Memory B cell (primary cell): ENCODE measurements at regions not wholly inside any gene's neighbourhood (a gene's known extent, or its start where the extent isn't known, plus 50 kb on each side); places are given as distances from the start of the nearest gene placed in this dataset.
"Not testable (repeated sequence)": the region's sequence is repeated elsewhere in the genome, so short reads cannot be mapped to it uniquely, and the experiment has no call there.

Source experiments
- ATAC-seq: fragments of 150-1000 bp; cut with Tn5 transposase; 2 replicates; pipeline ENCODE4 v1.10.0; 2021; ENCODE audit warnings: low read depth, mild to moderate bottlenecking, moderate library complexity
- DNase-seq, 2 donors: peaks; one replicate each; pipeline ENCODE4 v3.0.0; 2022; ENCODE audit warnings: low spot score in 2 of 2
- H3K27ac Mint-ChIP-seq: one replicate; pipeline ENCODE4 v1.8.0; 2022; ENCODE audit warnings: mild to moderate bottlenecking, moderate library complexity, mixed read lengths
- H3K27me3 Mint-ChIP-seq: one replicate; pipeline ENCODE4 v1.8.0; 2022; ENCODE audit warnings: mixed read lengths
- H3K36me3 Mint-ChIP-seq: one replicate; pipeline ENCODE4 v1.8.0; 2022; ENCODE audit warnings: mild to moderate bottlenecking, mixed read lengths
- H3K4me1 Mint-ChIP-seq: one replicate; pipeline ENCODE4 v1.8.0; 2022; ENCODE audit warnings: mixed read lengths
- H3K4me3 Mint-ChIP-seq: one replicate; pipeline ENCODE4 v1.8.0; 2022; ENCODE audit warnings: mild to moderate bottlenecking, moderate library complexity, mixed read lengths
- H3K9me3 Mint-ChIP-seq: one replicate; pipeline ENCODE4 v1.8.0; 2022; ENCODE audit warnings: mixed read lengths

GRCh38 chr13:90715485-90715884 lies 632.0 kb upstream of the MIR17HG start:
- DNase-seq (no peak), ATAC-seq (no peak)
- Mint-ChIP-seq H3K27ac (no peak overlapping the region), H3K4me1 (no peaks in the 10 kb centered on the region), H3K36me3 (no peaks in the 10 kb centered on the region), H3K4me3 (no peak overlapping the region), H3K27me3 (no peaks in the 10 kb centered on the region), H3K9me3 (peaks cover 7% of the 10 kb centered on the region)

- H3K4me1 Mint-ChIP-seq, result no peaks in the 10 kb centered on the region
- H3K27me3 Mint-ChIP-seq, result no peaks in the 10 kb centered on the region
- H3K36me3 Mint-ChIP-seq, result no peaks in the 10 kb centered on the region
- H3K4me3 Mint-ChIP-seq, result no peak overlapping the region
- ATAC-seq (no peak), DNase-seq (no peak)
- H3K9me3 Mint-ChIP-seq, result peaks cover 10% of the 10 kb centered on the region
- H3K27ac Mint-ChIP-seq, result no peak overlapping the region
These were observed 630.0 kb upstream of the MIR17HG start for GRCh38 chr13:90717451-90717936.

DNA sequence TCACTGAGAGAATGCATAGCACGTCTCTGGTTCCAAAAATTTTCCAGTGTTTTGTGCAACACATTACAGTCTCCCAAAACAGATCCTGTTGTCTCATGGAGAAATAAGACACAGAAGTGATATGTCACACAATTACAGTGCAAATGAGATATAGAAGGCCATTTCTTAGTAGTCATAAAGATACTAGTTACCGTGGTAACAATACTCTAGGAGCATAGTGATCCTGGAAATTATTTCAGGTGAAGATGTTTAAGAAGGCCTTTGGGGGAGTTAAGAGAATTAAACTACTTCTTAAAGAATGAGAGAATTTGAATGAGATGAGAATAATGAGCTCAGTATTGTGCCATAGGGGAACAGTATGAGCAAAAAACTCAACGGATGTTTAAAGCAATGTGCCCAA lies 628.0 kb upstream of the MIR17HG start:
- ATAC-seq (no peak), DNase-seq (no peak)
- no peak overlapping the region for H3K4me3 Mint-ChIP-seq
- peaks cover 7% of the 10 kb centered on the region for H3K9me3 Mint-ChIP-seq
- no peaks in the 10 kb centered on the region for H3K4me1 Mint-ChIP-seq
- H3K27ac Mint-ChIP-seq, result no peak overlapping the region
- no peaks in the 10 kb centered on the region for H3K27me3 Mint-ChIP-seq
- H3K36me3 Mint-ChIP-seq, result no peaks in the 10 kb centered on the region

DNA sequence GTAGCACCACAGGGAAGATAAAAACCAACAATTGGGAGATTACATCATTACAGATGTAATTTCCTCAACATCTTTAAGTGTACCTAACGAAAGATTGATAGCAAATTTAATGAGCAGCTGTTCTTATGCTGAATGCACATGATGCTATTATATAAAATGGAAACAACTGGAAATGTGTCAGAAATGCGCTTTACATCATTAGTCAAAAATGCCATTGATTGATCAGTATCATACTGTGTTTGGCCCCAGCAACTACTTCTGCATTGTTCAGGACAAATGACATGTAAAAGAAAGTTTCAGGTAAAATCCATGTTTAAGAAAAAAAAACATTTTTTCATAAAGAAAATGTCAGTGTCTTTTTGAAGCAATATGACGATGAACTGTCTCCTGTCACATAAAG lies 625.5 kb upstream of the MIR17HG start:
- H3K27ac Mint-ChIP-seq, result no peak overlapping the region
- H3K27me3 Mint-ChIP-seq, result no peaks in the 10 kb centered on the region
- H3K9me3 Mint-ChIP-seq, result peaks cover 5% of the 10 kb centered on the region
- ATAC-seq (no peak), DNase-seq (no peak)
- no peaks in the 10 kb centered on the region for H3K36me3 Mint-ChIP-seq
- H3K4me1 Mint-ChIP-seq, result no peaks in the 10 kb centered on the region
- H3K4me3 Mint-ChIP-seq, result no peak overlapping the region

GRCh38 chr13:90723381-90723780 lies 624.1 kb upstream of the MIR17HG start:
- Mint-ChIP-seq H3K27ac (no peak overlapping the region), H3K36me3 (no peaks in the 10 kb centered on the region), H3K4me1 (no peaks in the 10 kb centered on the region), H3K4me3 (no peak overlapping the region), H3K9me3 (peaks cover 7% of the 10 kb centered on the region), H3K27me3 (no peaks in the 10 kb centered on the region)
- ATAC-seq, result no peak
- DNase-seq, result no peak

DNA sequence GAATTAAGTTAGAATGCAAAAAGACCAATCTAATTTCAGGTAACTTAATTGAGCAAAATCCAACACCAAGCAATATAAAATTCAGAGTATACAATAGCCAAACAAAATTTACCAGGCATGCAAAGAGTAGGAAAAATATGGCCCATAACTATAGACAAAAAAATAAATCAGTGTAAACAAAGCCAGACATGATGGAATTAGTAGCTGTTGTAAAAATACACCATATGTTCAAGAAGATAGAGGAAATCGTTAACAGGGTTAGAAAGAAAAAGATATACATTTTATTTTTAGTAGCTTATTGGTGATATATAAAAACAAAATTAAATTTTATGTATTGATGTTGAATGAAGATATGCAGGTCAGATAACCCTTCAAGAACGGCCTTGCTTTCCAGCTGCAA lies 621.1 kb upstream of the MIR17HG start:
- Mint-ChIP-seq H3K4me1 (no peaks in the 10 kb centered on the region), H3K4me3 (no peak overlapping the region), H3K36me3 (no peaks in the 10 kb centered on the region), H3K9me3 (peaks cover 8% of the 10 kb centered on the region), H3K27me3 (no peaks in the 10 kb centered on the region), H3K27ac (no peak overlapping the region)
- ATAC-seq (no peak), DNase-seq (no peak)

DNA sequence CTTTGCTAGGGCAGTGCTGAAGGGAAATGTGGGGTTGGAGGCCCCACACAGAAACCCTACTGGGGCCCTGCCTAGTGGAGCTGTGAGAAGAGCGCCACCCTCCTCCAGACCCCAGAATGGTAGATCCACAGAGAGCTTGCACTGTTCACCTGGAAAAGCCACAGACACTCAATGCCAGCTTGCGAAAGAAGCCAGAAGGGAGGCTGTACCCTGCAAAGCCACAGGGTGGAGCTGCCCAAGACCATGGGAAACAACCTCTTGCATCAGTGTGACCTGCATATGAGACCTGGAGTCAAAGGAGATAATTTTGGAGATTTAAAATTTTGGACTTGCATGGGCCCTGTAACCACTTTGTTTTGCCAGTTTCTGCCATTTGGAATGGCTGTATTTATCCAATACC lies 615.4 kb upstream of the MIR17HG start:
- no peak for ATAC-seq
- peaks cover 14% of the 10 kb centered on the region for H3K9me3 Mint-ChIP-seq
- no peaks in the 10 kb centered on the region for H3K36me3 Mint-ChIP-seq
- DNase-seq, result no peak
- H3K4me1 Mint-ChIP-seq, result no peaks in the 10 kb centered on the region
- H3K27me3 Mint-ChIP-seq, result no peaks in the 10 kb centered on the region
- H3K4me3 Mint-ChIP-seq, result no peak overlapping the region
- no peak overlapping the region for H3K27ac Mint-ChIP-seq

DNA sequence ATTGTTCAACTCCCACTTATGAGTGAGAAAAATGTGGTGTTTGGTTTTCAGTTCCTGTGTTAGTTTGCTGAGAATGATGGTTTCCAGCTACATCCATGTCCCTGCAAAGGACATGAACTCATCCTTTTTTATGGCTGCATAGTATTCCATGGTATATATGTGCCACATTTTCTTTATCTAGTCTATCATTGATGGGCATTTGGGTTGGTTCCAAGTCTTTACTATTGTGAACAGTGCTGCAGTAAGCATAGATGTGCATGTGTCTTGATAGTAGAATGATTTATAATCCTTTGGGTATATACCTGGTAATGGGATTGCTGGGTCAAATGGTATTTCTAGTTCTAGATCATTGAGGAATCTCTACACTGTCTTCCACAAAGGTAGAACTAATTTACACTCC lies 613.0 kb upstream of the MIR17HG start:
- H3K27me3 Mint-ChIP-seq, ATAC-seq, H3K4me1 Mint-ChIP-seq, H3K36me3 Mint-ChIP-seq, DNase-seq, H3K4me3 Mint-ChIP-seq, H3K27ac Mint-ChIP-seq: not testable (repeated sequence)
- H3K9me3 Mint-ChIP-seq, result peaks cover 12% of the 10 kb centered on the region

DNA sequence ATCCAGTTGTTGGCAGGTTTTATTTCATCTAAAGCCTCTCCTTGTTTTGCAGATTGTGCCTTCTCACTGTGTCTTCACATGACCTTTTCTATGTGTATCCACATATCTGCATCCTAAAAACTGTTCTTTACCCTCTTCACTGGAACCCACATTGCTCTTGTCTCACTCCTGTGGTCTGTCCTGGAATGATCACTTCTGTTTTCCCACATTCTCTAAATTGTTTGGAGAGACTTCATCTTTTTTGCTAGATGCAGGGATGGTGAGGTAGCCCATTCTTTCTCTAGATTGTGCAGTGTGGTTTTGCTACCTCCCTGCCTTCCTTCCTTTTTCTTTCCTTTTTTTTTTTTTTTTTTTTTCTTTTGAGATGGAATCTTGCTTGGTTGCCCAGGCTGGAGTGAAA lies 608.6 kb upstream of the MIR17HG start:
- Mint-ChIP-seq H3K4me1 (no peaks in the 10 kb centered on the region), H3K4me3 (no peak overlapping the region), H3K27me3 (no peaks in the 10 kb centered on the region), H3K36me3 (no peaks in the 10 kb centered on the region), H3K9me3 (peaks cover 8% of the 10 kb centered on the region), H3K27ac (no peak overlapping the region)
- ATAC-seq (no peak), DNase-seq (no peak)

DNA sequence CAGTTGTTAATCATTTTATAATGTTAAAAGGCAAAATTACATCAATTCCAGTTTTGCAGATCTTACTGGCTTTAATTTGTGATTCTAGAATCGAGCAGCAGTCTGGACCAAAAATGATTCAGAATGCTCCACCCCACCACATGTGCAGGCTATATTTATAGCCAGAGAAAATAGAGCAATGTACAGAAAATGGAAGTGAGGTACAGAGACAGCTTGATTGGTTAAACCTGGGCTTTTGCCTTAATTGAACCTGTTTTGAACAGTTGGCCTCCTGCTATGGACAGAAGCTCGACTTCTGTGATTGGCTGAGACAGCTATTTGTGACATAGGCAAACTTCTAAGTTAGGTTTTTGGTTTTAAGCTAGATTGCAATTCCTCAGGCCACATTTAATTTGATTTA lies 607.4 kb upstream of the MIR17HG start:
- Mint-ChIP-seq H3K9me3 (peaks cover 8% of the 10 kb centered on the region), H3K4me1 (no peaks in the 10 kb centered on the region), H3K27me3 (no peaks in the 10 kb centered on the region), H3K4me3 (no peak overlapping the region), H3K36me3 (no peaks in the 10 kb centered on the region), H3K27ac (no peak overlapping the region)
- ATAC-seq (no peak), DNase-seq (no peak)

- no peaks in the 10 kb centered on the region for H3K36me3 Mint-ChIP-seq
- peaks cover 6% of the 10 kb centered on the region for H3K9me3 Mint-ChIP-seq
- DNase-seq (no peak), ATAC-seq (no peak)
- no peaks in the 10 kb centered on the region for H3K27me3 Mint-ChIP-seq
- H3K4me1 Mint-ChIP-seq, result no peaks in the 10 kb centered on the region
- H3K27ac Mint-ChIP-seq, result no peak overlapping the region
- H3K4me3 Mint-ChIP-seq, result no peak overlapping the region
These were observed 605.1 kb upstream of the MIR17HG start for GRCh38 chr13:90742381-90742780.

GRCh38 chr13:90746230-90746629 lies 601.3 kb upstream of the MIR17HG start:
- Mint-ChIP-seq H3K4me3 (no peak overlapping the region), H3K36me3 (no peaks in the 10 kb centered on the region), H3K9me3 (peaks cover 9% of the 10 kb centered on the region), H3K27me3 (no peaks in the 10 kb centered on the region), H3K4me1 (no peaks in the 10 kb centered on the region), H3K27ac (no peak overlapping the region)
- DNase-seq, result no peak
- ATAC-seq, result no peak

DNA sequence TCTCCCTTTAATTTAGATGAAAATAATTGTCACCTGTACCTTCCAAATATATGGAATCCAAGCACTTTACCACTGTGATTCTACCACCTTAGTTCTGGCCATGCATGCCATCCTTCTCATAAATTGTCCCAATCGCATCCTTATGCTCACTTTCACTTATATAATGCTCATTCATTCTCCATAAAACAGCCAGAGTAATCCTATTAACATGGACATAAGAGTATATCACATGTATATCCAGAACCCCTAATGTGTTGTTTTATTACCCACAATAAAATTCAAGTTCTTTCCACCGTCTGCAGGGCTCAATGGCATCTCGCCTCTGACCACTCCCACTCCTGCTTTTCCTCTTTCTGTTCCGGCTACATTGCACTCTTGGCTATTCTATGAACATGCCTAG lies 597.5 kb upstream of the MIR17HG start:
- Mint-ChIP-seq H3K27ac (no peak overlapping the region), H3K36me3 (no peaks in the 10 kb centered on the region), H3K4me3 (no peak overlapping the region), H3K4me1 (no peaks in the 10 kb centered on the region), H3K9me3 (peaks cover 7% of the 10 kb centered on the region), H3K27me3 (no peaks in the 10 kb centered on the region)
- DNase-seq, result no peak
- ATAC-seq, result no peak

GRCh38 chr13:90751026-90751425 lies 596.5 kb upstream of the MIR17HG start:
- H3K27ac Mint-ChIP-seq, result no peak overlapping the region
- H3K4me3 Mint-ChIP-seq, result no peak overlapping the region
- H3K9me3 Mint-ChIP-seq, result peaks cover 7% of the 10 kb centered on the region
- ATAC-seq, result no peak
- DNase-seq, result no peak
- H3K27me3 Mint-ChIP-seq, result no peaks in the 10 kb centered on the region
- H3K36me3 Mint-ChIP-seq, result no peaks in the 10 kb centered on the region
- no peaks in the 10 kb centered on the region for H3K4me1 Mint-ChIP-seq

DNA sequence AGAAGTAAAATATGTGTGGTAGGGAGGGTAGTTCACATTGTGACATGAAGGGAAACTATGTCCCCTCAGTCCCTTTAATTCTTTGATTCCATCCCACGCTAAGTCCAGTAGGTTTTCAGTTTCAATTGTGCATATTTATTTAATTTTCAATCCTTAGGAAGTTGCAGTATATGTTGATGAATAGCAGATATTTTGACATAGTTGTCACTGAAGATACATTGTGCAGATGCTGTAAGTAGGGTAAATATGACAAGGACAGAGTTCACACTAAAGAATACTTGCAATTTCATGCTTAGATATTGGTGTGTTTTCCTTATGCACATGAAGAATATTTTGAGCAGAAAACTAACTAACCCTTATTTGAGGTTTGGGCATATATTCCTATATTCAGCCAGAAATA lies 595.4 kb upstream of the MIR17HG start:
- Mint-ChIP-seq H3K4me3 (no peak overlapping the region), H3K36me3 (no peaks in the 10 kb centered on the region), H3K27ac (no peak overlapping the region), H3K9me3 (peaks cover 6% of the 10 kb centered on the region), H3K27me3 (no peaks in the 10 kb centered on the region), H3K4me1 (no peaks in the 10 kb centered on the region)
- ATAC-seq, result no peak
- DNase-seq, result no peak
